H9 (cell line): ENCODE measurements at regions not wholly inside any gene's neighbourhood (a gene's known extent, or its start where the extent isn't known, plus 50 kb on each side); places are given as distances from the start of the nearest gene placed in this dataset.

ENCODE experiments used
- DNase-seq: peaks from one replicate; pipeline ENCODE4 v3.0.0-alpha.2; 2017
- H2AFZ ChIP-seq: one replicate; pipeline ENCODE4 v1.6.1; 2013; ENCODE audit warnings: mild to moderate bottlenecking, low read length, control low read depth, moderate library complexity
- H2AK5ac ChIP-seq: 2 replicates; pipeline ENCODE4 v1.6.1; 2013; ENCODE audit warnings: low read length, control low read depth, mixed read lengths; ENCODE audit not compliant: insufficient read length
- H2BK120ac ChIP-seq: one replicate; pipeline ENCODE4 v1.6.1; 2013; ENCODE audit warnings: low read depth, mild to moderate bottlenecking, low read length, control low read depth, inconsistent platforms; ENCODE audit not compliant: poor library complexity, severe bottlenecking
- H2BK12ac ChIP-seq: 2 replicates; pipeline ENCODE4 v1.6.1; 2013; ENCODE audit warnings: low read length, control low read depth, mixed read lengths, low read depth; ENCODE audit not compliant: insufficient read length
- H2BK15ac ChIP-seq: 2 replicates; pipeline ENCODE4 v1.6.1; 2013; ENCODE audit warnings: low read depth, low read length, control low read depth
- H2BK20ac ChIP-seq: one replicate; pipeline ENCODE4 v1.6.1; 2013; ENCODE audit warnings: low read depth, mild to moderate bottlenecking, low read length, control low read depth, inconsistent platforms; ENCODE audit not compliant: poor library complexity, severe bottlenecking
- H2BK5ac ChIP-seq: 2 replicates; pipeline ENCODE4 v1.6.1; 2013; ENCODE audit warnings: low read length, control low read depth, mixed read lengths; ENCODE audit not compliant: insufficient read length
- H3K14ac ChIP-seq: 2 replicates; pipeline ENCODE4 v1.6.1; 2013; ENCODE audit warnings: low read length, control low read depth; ENCODE audit not compliant: insufficient read depth
- H3K18ac ChIP-seq: 2 replicates; pipeline ENCODE4 v1.6.1; 2013; ENCODE audit warnings: low read depth, mild to moderate bottlenecking, mixed read lengths, low read length, control low read depth; ENCODE audit not compliant: insufficient read length
- H3K23ac ChIP-seq: 2 replicates; pipeline ENCODE4 v1.6.1; 2013; ENCODE audit warnings: low read length, control low read depth, mixed read lengths, low read depth; ENCODE audit not compliant: insufficient read length
- H3K23me2 ChIP-seq: 2 replicates; pipeline ENCODE4 v1.6.1; 2013; ENCODE audit warnings: low read depth, mild to moderate bottlenecking, mixed read lengths, low read length, control low read depth; ENCODE audit not compliant: insufficient read length, poor library complexity, severe bottlenecking
- H3K27ac ChIP-seq: 2 replicates; pipeline ENCODE4 v1.5.1; 2013; ENCODE audit warnings: low read length, control low read depth, mixed read lengths, low read depth; ENCODE audit not compliant: insufficient read length
- H3K27me3 ChIP-seq: 2 replicates; pipeline ENCODE4 v1.6.1; 2013; ENCODE audit warnings: low read length, control low read depth, inconsistent platforms; ENCODE audit not compliant: insufficient read depth
- H3K4ac ChIP-seq: 2 replicates; pipeline ENCODE4 v1.6.1; 2013; ENCODE audit warnings: low read depth, mild to moderate bottlenecking, control low read depth, inconsistent platforms, low read length, moderate library complexity
- H3K4me1 ChIP-seq: 2 replicates; pipeline ENCODE4 v1.6.1; 2013; ENCODE audit warnings: low read length, control low read depth, inconsistent platforms; ENCODE audit not compliant: insufficient read depth
- H3K4me2 ChIP-seq: 2 replicates; pipeline ENCODE4 v1.6.1; 2013; ENCODE audit warnings: low read length, control low read depth, mixed read lengths; ENCODE audit not compliant: insufficient read length, insufficient read depth
- H3K56ac ChIP-seq: 2 replicates; pipeline ENCODE4 v1.6.1; 2013; ENCODE audit warnings: low read depth, mild to moderate bottlenecking, mixed read lengths, low read length, control low read depth; ENCODE audit not compliant: insufficient read length
- H3K79me1 ChIP-seq: 2 replicates; pipeline ENCODE4 v1.6.1; 2013; ENCODE audit warnings: low read depth, mild to moderate bottlenecking, moderate library complexity, low read length, control low read depth, inconsistent platforms; ENCODE audit not compliant: insufficient read depth, poor library complexity, severe bottlenecking
- H3K79me2 ChIP-seq: 2 replicates; pipeline ENCODE4 v1.6.1; 2013; ENCODE audit warnings: low read length, control low read depth, inconsistent platforms; ENCODE audit not compliant: insufficient read depth
- H3K9ac ChIP-seq: 2 replicates; pipeline ENCODE4 v1.6.1; 2013; ENCODE audit warnings: low read length, control low read depth, mixed read lengths; ENCODE audit not compliant: insufficient read length; ENCODE audit errors: extremely low read depth
- H3K9me3 ChIP-seq: one replicate; pipeline ENCODE4 v1.6.1; 2013; ENCODE audit warnings: low read depth, low read length, inconsistent platforms; ENCODE audit not compliant: control insufficient read depth
- H3T11ph ChIP-seq: one replicate; pipeline ENCODE4 v1.6.1; 2013; ENCODE audit warnings: mild to moderate bottlenecking, low read length, control low read depth, inconsistent platforms
- H4K20me1 ChIP-seq: one replicate; pipeline ENCODE4 v1.6.1; 2013; ENCODE audit not compliant: control insufficient read depth, insufficient read length, insufficient read depth
- H4K5ac ChIP-seq: 2 replicates; pipeline ENCODE4 v1.6.1; 2013; ENCODE audit warnings: low read depth, mild to moderate bottlenecking, mixed read lengths, low read length, control low read depth; ENCODE audit not compliant: insufficient read length
- H4K8ac ChIP-seq: replicated peaks from 2 replicates; pipeline ENCODE4 v1.6.1; 2013; ENCODE audit warnings: low read length, control low read depth, mixed read lengths, low read depth; ENCODE audit not compliant: insufficient read length
- H4K91ac ChIP-seq: 2 replicates; pipeline ENCODE4 v1.6.1; 2013; ENCODE audit warnings: low read depth, mild to moderate bottlenecking, moderate library complexity, mixed read lengths, low read length, control low read depth; ENCODE audit not compliant: insufficient read length
- H3K27ac Mint-ChIP-seq, 3 experiments: 2 replicates in 2 of 3; 3 replicates in 1 of 3; pipeline ENCODE4 v1.8.0; 2020 to 2021; ENCODE audit warnings: mixed read lengths in 3 of 3, mild to moderate bottlenecking in 1 of 3, moderate library complexity in 1 of 3
- H3K27me3 Mint-ChIP-seq: 2 replicates; pipeline ENCODE4 v1.8.0; 2021; ENCODE audit warnings: low read depth, mild to moderate bottlenecking, moderate library complexity, mixed read lengths
- H3K36me3 Mint-ChIP-seq, 3 experiments: 2 replicates in 2 of 3; 3 replicates in 1 of 3; pipeline ENCODE4 v1.8.0; 2020 to 2021; ENCODE audit warnings: low read depth in 3 of 3, mixed read lengths in 3 of 3; ENCODE audit not compliant: insufficient read depth in 1 of 3
- H3K4me1 Mint-ChIP-seq, 2 experiments: 2 replicates each; pipeline ENCODE4 v1.8.0; 2020; ENCODE audit warnings: mixed read lengths in 2 of 2
- H3K4me3 Mint-ChIP-seq, 2 experiments: 2 replicates in 1 of 2; 3 replicates in 1 of 2; pipeline ENCODE4 v1.8.0; 2020 to 2021; ENCODE audit warnings: mild to moderate bottlenecking in 2 of 2, mixed read lengths in 2 of 2, moderate library complexity in 1 of 2
- H3K9me3 Mint-ChIP-seq, 2 experiments: 2 replicates in 1 of 2; 3 replicates in 1 of 2; pipeline ENCODE4 v1.8.0; 2020; ENCODE audit warnings: mild to moderate bottlenecking in 2 of 2, mixed read lengths in 2 of 2, moderate library complexity in 1 of 2
- WGBS: extraction: QIAGEN DNeasy Blood & Tissue Kit; methylation state at CpG from one replicate; pipeline ENCODE4 v1.1.7; 2013; ENCODE audit warnings: missing lambda C conversion rate, low lambda C conversion rate, mixed read lengths; ENCODE audit not compliant: insufficient read length; ENCODE audit errors: extremely low coverage; 5-methylcytosine and 5-hydroxymethylcytosine counted together
- TF ChIP-seq, protein P1 (sequence below): fragments of 200-600 bp; sonication (generic); conservative IDR thresholded peaks from 3 replicates; pipeline ENCODE4 v1.8.0; 2021; ENCODE audit warnings: antibody characterized with exemption, mild to moderate bottlenecking

DNA sequence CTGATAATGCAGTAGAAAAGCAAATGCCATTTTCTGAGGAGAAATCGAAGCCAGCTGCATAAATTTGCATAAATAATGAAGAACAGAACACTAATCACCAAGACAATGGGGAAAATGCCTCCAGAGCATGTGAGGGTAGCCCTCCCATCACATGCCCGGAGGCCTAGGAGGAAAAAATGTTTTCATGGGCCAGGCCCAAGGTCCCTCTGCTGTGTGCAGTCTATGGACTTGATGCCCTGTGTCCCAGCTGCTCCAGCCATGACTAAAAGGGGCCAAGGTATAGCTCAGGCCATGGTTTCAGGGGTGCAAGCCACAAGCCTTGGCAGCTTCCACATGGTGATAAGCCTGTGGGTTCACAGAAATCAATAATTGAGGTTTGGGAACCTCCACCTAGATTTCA is 164.1 kb downstream of the HAO1 start:
- no peak overlapping the region for H3K23ac ChIP-seq
- no peak overlapping the region for H2BK12ac ChIP-seq
- H2AFZ ChIP-seq: no peak overlapping the region
- H3K27me3 Mint-ChIP-seq: no peaks in the 10 kb centered on the region
- H2AK5ac ChIP-seq: no peak overlapping the region
- H3K4me1 ChIP-seq: no peaks in the 10 kb centered on the region
- H4K20me1 ChIP-seq: no peaks in the 10 kb centered on the region
- H3K79me2 ChIP-seq: no peaks in the 10 kb centered on the region
- H3K4ac ChIP-seq: no peak overlapping the region
- TF ChIP-seq, protein P1, sequence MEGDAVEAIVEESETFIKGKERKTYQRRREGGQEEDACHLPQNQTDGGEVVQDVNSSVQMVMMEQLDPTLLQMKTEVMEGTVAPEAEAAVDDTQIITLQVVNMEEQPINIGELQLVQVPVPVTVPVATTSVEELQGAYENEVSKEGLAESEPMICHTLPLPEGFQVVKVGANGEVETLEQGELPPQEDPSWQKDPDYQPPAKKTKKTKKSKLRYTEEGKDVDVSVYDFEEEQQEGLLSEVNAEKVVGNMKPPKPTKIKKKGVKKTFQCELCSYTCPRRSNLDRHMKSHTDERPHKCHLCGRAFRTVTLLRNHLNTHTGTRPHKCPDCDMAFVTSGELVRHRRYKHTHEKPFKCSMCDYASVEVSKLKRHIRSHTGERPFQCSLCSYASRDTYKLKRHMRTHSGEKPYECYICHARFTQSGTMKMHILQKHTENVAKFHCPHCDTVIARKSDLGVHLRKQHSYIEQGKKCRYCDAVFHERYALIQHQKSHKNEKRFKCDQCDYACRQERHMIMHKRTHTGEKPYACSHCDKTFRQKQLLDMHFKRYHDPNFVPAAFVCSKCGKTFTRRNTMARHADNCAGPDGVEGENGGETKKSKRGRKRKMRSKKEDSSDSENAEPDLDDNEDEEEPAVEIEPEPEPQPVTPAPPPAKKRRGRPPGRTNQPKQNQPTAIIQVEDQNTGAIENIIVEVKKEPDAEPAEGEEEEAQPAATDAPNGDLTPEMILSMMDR: no peak
- no CpG with 5 or more reads among the region's 2 CpGs for WGBS
- no peak overlapping the region for H2BK20ac ChIP-seq
- H3K4me2 ChIP-seq: no peak overlapping the region
- H3K9me3 Mint-ChIP-seq: peaks cover 28 to 33% of the 10 kb centered on the region in 2 experiments
- peaks cover 6% of the 10 kb centered on the region for H3K9me3 ChIP-seq
- H2BK15ac ChIP-seq: no peak overlapping the region
- H3K18ac ChIP-seq: no peak overlapping the region
- H3T11ph ChIP-seq: no peak overlapping the region
- no peaks in the 10 kb centered on the region for H3K79me1 ChIP-seq
- H3K14ac ChIP-seq: no peak overlapping the region
- H2BK5ac ChIP-seq: no peak overlapping the region
- no peaks in the 10 kb centered on the region for H3K27me3 ChIP-seq
- DNase-seq: no peak
- no peak overlapping the region for H3K27ac Mint-ChIP-seq
- no peak overlapping the region for H3K9ac ChIP-seq
- H4K5ac ChIP-seq: no peak overlapping the region
- peaks cover 8 to 25% (median 13%) of the 10 kb centered on the region in 3 experiments for H3K36me3 Mint-ChIP-seq
- no peak overlapping the region for H4K8ac ChIP-seq
- no peak overlapping the region for H2BK120ac ChIP-seq
- H3K27ac ChIP-seq: no peak overlapping the region
- H4K91ac ChIP-seq: no peak overlapping the region
- H3K4me3 Mint-ChIP-seq: no peak overlapping the region
- no peak overlapping the region for H3K56ac ChIP-seq
- H3K4me1 Mint-ChIP-seq: peaks cover 7% of the 10 kb centered on the region in 2 experiments; a peak in 3 of 4 replicates
- H3K23me2 ChIP-seq: no peaks in the 10 kb centered on the region
